Tibial nerve (tissue), 4 donors: ENCODE measurements at regions not wholly inside any gene's neighbourhood (a gene's known extent, or its start where the extent isn't known, plus 50 kb on each side); places are given as distances from the start of the nearest gene placed in this dataset.

ENCODE experiments used
- EP300 ChIP-seq, 2 donors: sonication (generic); formaldehyde crosslinking; IDR thresholded peaks; one replicate each; pipeline ENCODE4 v1.6.1; 2017; ENCODE audit warnings: antibody characterized with exemption in 2 of 2, mild to moderate bottlenecking in 1 of 2
- POLR2A ChIP-seq, 2 donors: fragments of 450-650 bp; IDR thresholded peaks; one replicate each; pipeline ENCODE4 v1.6.1; 2017; ENCODE audit warnings: antibody characterized with exemption in 2 of 2, mild to moderate bottlenecking in 2 of 2, moderate library complexity in 2 of 2
- TF ChIP-seq, protein P1 (sequence below), 5 experiments: fragments of 200-600 bp in 3 of 5; fragments of 450-650 bp in 2 of 5; sonication (generic) in 3 of 5; IDR thresholded peaks; one replicate each; pipeline ENCODE4 v1.5.1; 2016 to 2019; ENCODE audit warnings: antibody characterized with exemption in 5 of 5, mild to moderate bottlenecking in 3 of 5, moderate library complexity in 2 of 5

- TF ChIP-seq EP300 (IDR thresholded peaks at IDR 0.05) (no peak), POLR2A (IDR thresholded peaks at IDR 0.05) (no peak)
- TF ChIP-seq, protein P1, sequence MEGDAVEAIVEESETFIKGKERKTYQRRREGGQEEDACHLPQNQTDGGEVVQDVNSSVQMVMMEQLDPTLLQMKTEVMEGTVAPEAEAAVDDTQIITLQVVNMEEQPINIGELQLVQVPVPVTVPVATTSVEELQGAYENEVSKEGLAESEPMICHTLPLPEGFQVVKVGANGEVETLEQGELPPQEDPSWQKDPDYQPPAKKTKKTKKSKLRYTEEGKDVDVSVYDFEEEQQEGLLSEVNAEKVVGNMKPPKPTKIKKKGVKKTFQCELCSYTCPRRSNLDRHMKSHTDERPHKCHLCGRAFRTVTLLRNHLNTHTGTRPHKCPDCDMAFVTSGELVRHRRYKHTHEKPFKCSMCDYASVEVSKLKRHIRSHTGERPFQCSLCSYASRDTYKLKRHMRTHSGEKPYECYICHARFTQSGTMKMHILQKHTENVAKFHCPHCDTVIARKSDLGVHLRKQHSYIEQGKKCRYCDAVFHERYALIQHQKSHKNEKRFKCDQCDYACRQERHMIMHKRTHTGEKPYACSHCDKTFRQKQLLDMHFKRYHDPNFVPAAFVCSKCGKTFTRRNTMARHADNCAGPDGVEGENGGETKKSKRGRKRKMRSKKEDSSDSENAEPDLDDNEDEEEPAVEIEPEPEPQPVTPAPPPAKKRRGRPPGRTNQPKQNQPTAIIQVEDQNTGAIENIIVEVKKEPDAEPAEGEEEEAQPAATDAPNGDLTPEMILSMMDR (IDR thresholded peaks at IDR 0.05) = no peak
Observed at GRCh38 chr18:45353530-45353929, 261.7 kb upstream of the SLC14A2 start.
